Activated CD8-positive, alpha-beta T cell treated with anti-CD3 and anti-CD28 coated beads for 36 hours (primary cell): ENCODE measurements at regions not wholly inside any gene's neighbourhood (a gene's known extent, or its start where the extent isn't known, plus 50 kb on each side); places are given as distances from the start of the nearest gene placed in this dataset.

Experiments used
- ATAC-seq: fragments of 200-7000 bp; cut with Tn5 transposase; one replicate; pipeline ENCODE4 v1.10.0; 2021; ENCODE audit warnings: mild to moderate bottlenecking, moderate library complexity
- CTCF ChIA-PET: fragments of 350-600 bp; sonication (Branson Sonifier 250); formaldehyde crosslinking; loops from one replicate; lab custom pipeline; 2021; ENCODE audit warnings: antibody characterized with exemption; lab: Charles Lee
- POLR2A ChIA-PET: fragments of 350-600 bp; sonication (Branson Sonifier 250); formaldehyde crosslinking; loops from one replicate; lab custom pipeline; 2021; ENCODE audit warnings: antibody characterized with exemption; lab: Charles Lee
- DNase-seq: peaks from one replicate; pipeline ENCODE4 v3.0.0-alpha.2; 2020
- H3K27ac Mint-ChIP-seq: one replicate; pipeline ENCODE4 v1.8.0; 2021; ENCODE audit warnings: mild to moderate bottlenecking, mixed read lengths
- H3K27me3 Mint-ChIP-seq: one replicate; pipeline ENCODE4 v1.8.0; 2021; ENCODE audit warnings: mixed read lengths
- H3K36me3 Mint-ChIP-seq: one replicate; pipeline ENCODE4 v1.8.0; 2021; ENCODE audit warnings: low read depth, mixed read lengths
- H3K4me1 Mint-ChIP-seq: one replicate; pipeline ENCODE4 v1.8.0; 2021; ENCODE audit warnings: low read depth, mixed read lengths
- H3K4me3 Mint-ChIP-seq: one replicate; pipeline ENCODE4 v1.8.0; 2021; ENCODE audit warnings: mild to moderate bottlenecking, moderate library complexity, mixed read lengths
- H3K9me3 Mint-ChIP-seq: one replicate; pipeline ENCODE4 v1.8.0; 2021; ENCODE audit warnings: mixed read lengths
- intact Hi-C: fragments of 100-400 bp; cut with micrococcal nuclease; formaldehyde crosslinking; loops from one replicate; pipeline ENCODE4 v1.10.0; 2022
- TF ChIP-seq, protein P1 (sequence below): fragments of 200-600 bp; IDR thresholded peaks from one replicate; pipeline ENCODE4 v1.8.0; 2022; ENCODE audit warnings: antibody characterized with exemption, mild to moderate bottlenecking

GRCh38 chr3:68295457-68295856 is 636.9 kb downstream of the TAFA4 start:
- Mint-ChIP-seq H3K4me3 (no peak overlapping the region), H3K27ac (no peak overlapping the region), H3K27me3 (no peaks in the 10 kb centered on the region), H3K9me3 (no peaks in the 10 kb centered on the region), H3K36me3 (no peaks in the 10 kb centered on the region), H3K4me1 (no peaks in the 10 kb centered on the region)
- ChIA-PET CTCF (no interaction called here), POLR2A (no interaction called here)
- TF ChIP-seq, protein P1, sequence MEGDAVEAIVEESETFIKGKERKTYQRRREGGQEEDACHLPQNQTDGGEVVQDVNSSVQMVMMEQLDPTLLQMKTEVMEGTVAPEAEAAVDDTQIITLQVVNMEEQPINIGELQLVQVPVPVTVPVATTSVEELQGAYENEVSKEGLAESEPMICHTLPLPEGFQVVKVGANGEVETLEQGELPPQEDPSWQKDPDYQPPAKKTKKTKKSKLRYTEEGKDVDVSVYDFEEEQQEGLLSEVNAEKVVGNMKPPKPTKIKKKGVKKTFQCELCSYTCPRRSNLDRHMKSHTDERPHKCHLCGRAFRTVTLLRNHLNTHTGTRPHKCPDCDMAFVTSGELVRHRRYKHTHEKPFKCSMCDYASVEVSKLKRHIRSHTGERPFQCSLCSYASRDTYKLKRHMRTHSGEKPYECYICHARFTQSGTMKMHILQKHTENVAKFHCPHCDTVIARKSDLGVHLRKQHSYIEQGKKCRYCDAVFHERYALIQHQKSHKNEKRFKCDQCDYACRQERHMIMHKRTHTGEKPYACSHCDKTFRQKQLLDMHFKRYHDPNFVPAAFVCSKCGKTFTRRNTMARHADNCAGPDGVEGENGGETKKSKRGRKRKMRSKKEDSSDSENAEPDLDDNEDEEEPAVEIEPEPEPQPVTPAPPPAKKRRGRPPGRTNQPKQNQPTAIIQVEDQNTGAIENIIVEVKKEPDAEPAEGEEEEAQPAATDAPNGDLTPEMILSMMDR, result no peak
- no peak for ATAC-seq
- intact Hi-C loops, result no loop called here
- DNase-seq, result no peak

GRCh38 chr3:68290333-68290732 is 635.9 kb upstream of the SUCLG2 start:
- ATAC-seq (no peak), DNase-seq (no peak)
- Mint-ChIP-seq H3K4me1 (no peaks in the 10 kb centered on the region), H3K9me3 (no peaks in the 10 kb centered on the region), H3K27me3 (no peaks in the 10 kb centered on the region), H3K27ac (no peak overlapping the region), H3K4me3 (no peak overlapping the region), H3K36me3 (no peaks in the 10 kb centered on the region)
- ChIA-PET CTCF (no interaction called here), POLR2A (no interaction called here)
- TF ChIP-seq, protein P1, result no peak
- intact Hi-C loops, result no loop called here

DNA sequence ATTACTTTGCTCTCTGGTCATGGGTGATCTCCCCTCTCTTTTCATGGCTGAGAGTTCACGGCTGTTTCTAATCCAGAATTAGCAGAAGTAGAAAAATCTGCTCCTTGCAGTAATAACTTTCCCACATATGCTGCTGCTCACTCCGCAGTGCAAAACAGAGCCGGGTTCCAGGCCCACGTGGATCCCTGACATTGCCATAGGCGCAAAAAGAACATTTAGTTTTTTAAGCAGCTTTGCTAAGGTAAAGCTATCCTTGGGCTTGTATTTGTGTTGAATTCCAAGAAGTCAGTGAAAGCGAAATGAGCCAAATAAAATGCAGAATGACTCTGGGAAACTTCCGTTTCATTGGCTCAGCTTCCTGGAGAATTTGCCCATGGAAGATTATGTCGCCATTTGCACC is 633.7 kb upstream of the SUCLG2 start:
- POLR2A ChIA-PET, result no interaction called here
- TF ChIP-seq, protein P1, result no peak
- CTCF ChIA-PET, result no interaction called here
- no peak overlapping the region for H3K4me3 Mint-ChIP-seq
- no peak overlapping the region for H3K27ac Mint-ChIP-seq
- no peaks in the 10 kb centered on the region for H3K4me1 Mint-ChIP-seq
- ATAC-seq (no peak), DNase-seq (no peak)
- H3K36me3 Mint-ChIP-seq, result no peaks in the 10 kb centered on the region
- H3K27me3 Mint-ChIP-seq, result no peaks in the 10 kb centered on the region
- intact Hi-C loops, result no loop called here
- no peaks in the 10 kb centered on the region for H3K9me3 Mint-ChIP-seq

DNA sequence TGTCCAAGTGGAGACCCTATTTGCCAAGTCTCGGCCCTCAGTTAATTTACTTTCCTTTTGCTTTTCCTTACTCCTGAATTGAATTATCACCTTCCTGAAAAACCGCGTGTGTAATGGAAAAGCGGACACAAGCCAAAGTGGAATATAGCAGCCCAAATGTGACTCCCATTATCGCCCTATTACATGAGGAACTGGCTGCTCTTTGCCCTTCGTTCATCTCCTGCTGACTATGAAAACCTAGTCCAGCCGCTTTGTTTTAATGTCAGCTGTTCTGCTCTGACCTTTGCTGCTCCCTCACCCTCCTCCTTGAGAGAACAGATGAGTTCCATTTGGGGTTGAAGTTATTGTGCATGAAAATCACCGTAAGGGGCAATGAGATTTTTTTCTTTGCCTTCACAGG is 632.7 kb upstream of the SUCLG2 start:
- no peaks in the 10 kb centered on the region for H3K9me3 Mint-ChIP-seq
- no peak overlapping the region for H3K4me3 Mint-ChIP-seq
- no peak for DNase-seq
- H3K36me3 Mint-ChIP-seq, result no peaks in the 10 kb centered on the region
- ChIA-PET CTCF (no interaction called here), POLR2A (no interaction called here)
- H3K27ac Mint-ChIP-seq, result no peak overlapping the region
- TF ChIP-seq, protein P1, result no peak
- intact Hi-C loops, result no loop called here
- H3K27me3 Mint-ChIP-seq, result no peaks in the 10 kb centered on the region
- ATAC-seq, result no peak
- H3K4me1 Mint-ChIP-seq, result no peaks in the 10 kb centered on the region

DNA sequence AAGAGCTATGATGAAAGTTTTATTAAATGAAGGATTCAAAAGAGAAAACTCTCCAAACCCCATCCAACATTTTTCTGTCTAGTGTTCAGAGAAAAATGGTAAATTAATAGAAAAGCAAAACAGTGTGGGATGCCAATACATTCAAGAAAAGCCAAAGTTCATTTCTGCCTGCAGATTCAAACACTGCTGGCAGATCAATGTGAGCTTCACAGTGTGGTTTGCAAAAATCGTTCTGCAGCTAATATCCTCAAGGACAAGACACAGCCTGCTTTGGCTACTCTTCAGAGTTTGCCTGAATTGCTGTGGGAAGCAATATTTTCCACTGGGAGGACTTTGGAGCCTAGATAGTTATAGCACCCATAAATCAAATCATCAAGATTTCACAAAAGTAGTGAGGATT is 619.9 kb upstream of the SUCLG2 start:
- ATAC-seq, result no peak
- no peaks in the 10 kb centered on the region for H3K4me1 Mint-ChIP-seq
- no peak overlapping the region for H3K4me3 Mint-ChIP-seq
- intact Hi-C loops, result no loop called here
- POLR2A ChIA-PET, result no interaction called here
- CTCF ChIA-PET, result no interaction called here
- TF ChIP-seq, protein P1, result no peak
- H3K27me3 Mint-ChIP-seq, result no peaks in the 10 kb centered on the region
- no peak for DNase-seq
- no peaks in the 10 kb centered on the region for H3K36me3 Mint-ChIP-seq
- no peak overlapping the region for H3K27ac Mint-ChIP-seq
- no peaks in the 10 kb centered on the region for H3K9me3 Mint-ChIP-seq
